AG20443 (cell line): ENCODE measurements at regions not wholly inside any gene's neighbourhood (a gene's known extent, or its start where the extent isn't known, plus 50 kb on each side); places are given as distances from the start of the nearest gene placed in this dataset.

Experiments
- DNase-seq: peaks from one replicate; pipeline ENCODE4 v3.0.0; 2012; ENCODE audit warnings: low spot score, mixed read lengths

- no peak for DNase-seq
These were observed 121.8 kb upstream of the OBI1 start for GRCh38 chr13:78780708-78781107.

GRCh38 chr13:78779608-78780007 lies 120.7 kb upstream of the OBI1 start:
- no peak for DNase-seq

- no peak for DNase-seq
These were observed 119.0 kb upstream of the OBI1 start for GRCh38 chr13:78777976-78778375.

GRCh38 chr13:78777396-78777795 lies 118.4 kb upstream of the OBI1 start:
- DNase-seq = no peak

- no peak for DNase-seq
These were observed 114.0 kb upstream of the OBI1 start for GRCh38 chr13:78772933-78773332.

GRCh38 chr13:78770601-78771000 lies 111.6 kb upstream of the OBI1 start:
- DNase-seq = no peak

- DNase-seq = no peak
These were observed 110.0 kb upstream of the OBI1 start for GRCh38 chr13:78768950-78769349.

- DNase-seq = no peak
These were observed 105.7 kb upstream of the OBI1 start for GRCh38 chr13:78764665-78765064.

GRCh38 chr13:78762825-78763224 lies 103.9 kb upstream of the OBI1 start:
- DNase-seq = no peak

GRCh38 chr13:78759704-78760103 lies 100.7 kb upstream of the OBI1 start:
- no peak for DNase-seq

GRCh38 chr13:78758549-78758948 lies 99.6 kb upstream of the OBI1 start:
- DNase-seq = no peak

- no peak for DNase-seq
These were observed 94.5 kb upstream of the OBI1 start for GRCh38 chr13:78753435-78753834.

- no peak for DNase-seq
These were observed 91.8 kb upstream of the OBI1 start for GRCh38 chr13:78750735-78751134.

- no peak for DNase-seq
These were observed 85.0 kb upstream of the OBI1 start for GRCh38 chr13:78743973-78744372.

GRCh38 chr13:78742659-78743058 lies 83.7 kb upstream of the OBI1 start:
- DNase-seq = no peak

GRCh38 chr13:78736142-78736541 lies 77.2 kb upstream of the OBI1 start:
- DNase-seq = no peak

- DNase-seq = no peak
These were observed 73.6 kb upstream of the OBI1 start for GRCh38 chr13:78732445-78733017.

GRCh38 chr13:78722700-78723099 lies 63.7 kb upstream of the OBI1 start:
- DNase-seq = no peak

- DNase-seq = no peak
These were observed 60.4 kb upstream of the OBI1 start for GRCh38 chr13:78719367-78719766.

- no peak for DNase-seq
These were observed 55.8 kb upstream of the OBI1 start for GRCh38 chr13:78714717-78715116.

GRCh38 chr13:78712831-78713230 lies 53.9 kb upstream of the OBI1 start:
- DNase-seq = no peak

GRCh38 chr13:78709028-78709427 lies 50.1 kb upstream of the OBI1 start:
- no peak for DNase-seq
